Effector memory CD4-positive, alpha-beta T cell (primary cell): ENCODE measurements at regions not wholly inside any gene's neighbourhood (a gene's known extent, or its start where the extent isn't known, plus 50 kb on each side); places are given as distances from the start of the nearest gene placed in this dataset.

Experiments
- DNase-seq, 3 donors: peaks; one replicate each; pipeline ENCODE4 v3.0.0-alpha.2; 2020
- H3K27ac ChIP-seq: 2 replicates; pipeline ENCODE4 v1.7.0; 2013; ENCODE audit warnings: mild to moderate bottlenecking, low read length, moderate library complexity; ENCODE audit not compliant: insufficient read depth, poor library complexity, severe bottlenecking
- H3K27me3 ChIP-seq: replicated peaks from 2 replicates; pipeline ENCODE4 v1.7.0; 2013; ENCODE audit warnings: mild to moderate bottlenecking, low read length; ENCODE audit not compliant: insufficient read depth, control insufficient read depth, poor library complexity, severe bottlenecking
- H3K36me3 ChIP-seq: 2 replicates; pipeline ENCODE4 v1.7.0; 2013; ENCODE audit warnings: mild to moderate bottlenecking, low read length, moderate library complexity; ENCODE audit not compliant: control insufficient read depth, insufficient read depth
- H3K4me1 ChIP-seq: 2 replicates; pipeline ENCODE4 v1.7.0; 2013; ENCODE audit warnings: low read length, mild to moderate bottlenecking; ENCODE audit not compliant: control insufficient read depth, insufficient read depth, poor library complexity, severe bottlenecking
- H3K4me3 ChIP-seq: 2 replicates; pipeline ENCODE4 v1.7.0; 2013; ENCODE audit warnings: low read length, low read depth, mild to moderate bottlenecking; ENCODE audit not compliant: insufficient read depth, poor library complexity, severe bottlenecking
- H3K9me3 ChIP-seq: 2 replicates; pipeline ENCODE4 v1.7.0; 2013; ENCODE audit warnings: mild to moderate bottlenecking, low read length, moderate library complexity; ENCODE audit not compliant: control insufficient read depth

- Histone ChIP-seq H3K27ac (no peak overlapping the region), H3K4me3 (no peak overlapping the region), H3K9me3 (no peaks in the 10 kb centered on the region), H3K36me3 (no peaks in the 10 kb centered on the region), H3K27me3 (no peaks in the 10 kb centered on the region), H3K4me1 (no peaks in the 10 kb centered on the region)
- DNase-seq, result no peak
Observed at GRCh38 chr10:2262333-2262732, 525.0 kb upstream of the ADARB2 start.

GRCh38 chr10:2256241-2256640, 518.9 kb upstream of the ADARB2 start:
- Histone ChIP-seq H3K27me3 (no peaks in the 10 kb centered on the region), H3K4me1 (no peaks in the 10 kb centered on the region), H3K4me3 (no peak overlapping the region), H3K36me3 (no peaks in the 10 kb centered on the region), H3K9me3 (no peaks in the 10 kb centered on the region), H3K27ac (no peak overlapping the region)
- DNase-seq, result no peak

GRCh38 chr10:2252096-2252495, 514.8 kb upstream of the ADARB2 start:
- Histone ChIP-seq H3K36me3 (no peaks in the 10 kb centered on the region), H3K4me3 (no peak overlapping the region), H3K4me1 (no peaks in the 10 kb centered on the region), H3K27me3 (no peaks in the 10 kb centered on the region), H3K27ac (no peak overlapping the region), H3K9me3 (no peaks in the 10 kb centered on the region)
- DNase-seq, result no peak

DNA sequence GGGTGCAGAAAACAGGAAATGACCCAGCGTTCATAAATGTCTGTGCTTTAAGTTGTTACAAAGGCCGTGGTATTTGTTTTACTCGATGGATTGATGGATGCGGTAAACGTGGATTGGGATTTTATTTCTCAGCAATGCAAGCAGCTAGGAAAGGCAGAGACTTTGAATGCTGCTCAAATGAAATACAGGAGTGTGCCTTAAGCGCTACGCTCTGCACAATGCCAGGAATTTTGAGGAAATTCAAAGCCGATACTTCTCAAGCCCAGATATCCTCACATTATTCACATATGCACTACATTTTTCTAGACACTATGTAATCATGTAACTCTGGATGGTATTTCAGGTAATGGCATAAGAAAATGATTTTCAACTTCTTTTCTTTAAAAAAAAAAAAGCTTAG, 514.3 kb upstream of the ADARB2 start:
- Histone ChIP-seq H3K9me3 (no peaks in the 10 kb centered on the region), H3K36me3 (no peaks in the 10 kb centered on the region), H3K27ac (no peak overlapping the region), H3K4me1 (no peaks in the 10 kb centered on the region), H3K4me3 (no peak overlapping the region), H3K27me3 (no peaks in the 10 kb centered on the region)
- DNase-seq, result no peak

DNA sequence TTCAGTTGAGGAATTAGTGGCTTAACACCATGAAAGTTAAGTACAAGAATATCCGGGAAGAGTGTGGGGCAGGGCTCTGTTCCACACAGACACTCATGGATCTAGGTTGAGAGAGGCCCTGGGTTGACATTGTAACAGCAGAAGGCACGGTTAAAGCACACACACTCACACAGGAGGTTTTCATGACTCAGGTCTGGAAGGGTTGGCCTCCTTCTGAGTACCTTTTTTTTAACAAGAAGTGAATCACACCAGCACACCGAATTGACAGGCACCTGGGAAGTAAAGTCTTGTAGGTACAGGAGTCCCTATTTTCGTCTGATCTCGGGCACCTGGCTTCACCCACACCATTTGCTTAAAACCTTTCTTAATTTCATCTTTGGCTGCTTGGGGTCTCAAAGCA, 509.4 kb upstream of the ADARB2 start:
- no peak overlapping the region for H3K4me3 ChIP-seq
- H3K27me3 ChIP-seq, result no peaks in the 10 kb centered on the region
- no peaks in the 10 kb centered on the region for H3K9me3 ChIP-seq
- no peaks in the 10 kb centered on the region for H3K4me1 ChIP-seq
- no peak for DNase-seq
- H3K27ac ChIP-seq, result no peak overlapping the region
- no peaks in the 10 kb centered on the region for H3K36me3 ChIP-seq

GRCh38 chr10:2245580-2245979, 508.3 kb upstream of the ADARB2 start:
- no peaks in the 10 kb centered on the region for H3K27me3 ChIP-seq
- no peaks in the 10 kb centered on the region for H3K4me1 ChIP-seq
- H3K9me3 ChIP-seq, result no peaks in the 10 kb centered on the region
- DNase-seq, result no peak
- no peaks in the 10 kb centered on the region for H3K36me3 ChIP-seq
- no peak overlapping the region for H3K27ac ChIP-seq
- no peak overlapping the region for H3K4me3 ChIP-seq

DNA sequence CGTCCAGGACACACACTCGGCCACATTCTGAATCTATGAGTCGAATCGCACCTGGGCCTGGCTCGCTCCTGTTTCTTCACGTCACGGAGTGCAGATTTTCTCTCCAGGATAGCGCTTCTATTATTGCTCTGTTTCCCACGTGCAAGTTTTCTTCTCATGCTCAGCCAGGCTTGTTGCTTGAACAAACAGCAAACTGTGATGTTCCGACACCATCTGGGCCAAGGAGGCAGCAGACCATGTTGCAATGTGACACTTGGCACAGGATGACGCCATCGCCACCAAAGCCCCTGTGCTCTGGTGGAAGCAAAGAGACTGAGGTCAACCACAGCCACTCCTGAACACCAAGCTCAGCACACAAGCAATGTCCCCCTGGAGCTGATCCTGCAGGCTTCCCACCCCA, 507.1 kb upstream of the ADARB2 start:
- H3K4me3 ChIP-seq, result no peak overlapping the region
- no peak overlapping the region for H3K27ac ChIP-seq
- no peak for DNase-seq
- no peaks in the 10 kb centered on the region for H3K4me1 ChIP-seq
- H3K27me3 ChIP-seq, result no peaks in the 10 kb centered on the region
- no peaks in the 10 kb centered on the region for H3K9me3 ChIP-seq
- no peaks in the 10 kb centered on the region for H3K36me3 ChIP-seq

GRCh38 chr10:2236876-2237275, 499.6 kb upstream of the ADARB2 start:
- no peak overlapping the region for H3K27ac ChIP-seq
- H3K4me3 ChIP-seq, result no peak overlapping the region
- no peaks in the 10 kb centered on the region for H3K36me3 ChIP-seq
- no peaks in the 10 kb centered on the region for H3K9me3 ChIP-seq
- H3K27me3 ChIP-seq, result no peaks in the 10 kb centered on the region
- H3K4me1 ChIP-seq, result no peaks in the 10 kb centered on the region
- no peak for DNase-seq

- no peak overlapping the region for H3K4me3 ChIP-seq
- DNase-seq, result no peak
- H3K27me3 ChIP-seq, result no peaks in the 10 kb centered on the region
- H3K36me3 ChIP-seq, result no peaks in the 10 kb centered on the region
- no peaks in the 10 kb centered on the region for H3K4me1 ChIP-seq
- H3K27ac ChIP-seq, result no peak overlapping the region
- no peaks in the 10 kb centered on the region for H3K9me3 ChIP-seq
Observed at GRCh38 chr10:2232479-2232878, 495.2 kb upstream of the ADARB2 start.

- Histone ChIP-seq H3K36me3 (no peaks in the 10 kb centered on the region), H3K27ac (no peak overlapping the region), H3K27me3 (no peaks in the 10 kb centered on the region), H3K4me3 (no peak overlapping the region), H3K4me1 (no peaks in the 10 kb centered on the region), H3K9me3 (no peaks in the 10 kb centered on the region)
- DNase-seq, result no peak
Observed at GRCh38 chr10:2230478-2230877, 493.2 kb upstream of the ADARB2 start.

GRCh38 chr10:2228320-2228901, 491.1 kb upstream of the ADARB2 start:
- H3K4me1 ChIP-seq, result no peaks in the 10 kb centered on the region
- H3K4me3 ChIP-seq, result no peak overlapping the region
- DNase-seq, result no peak
- no peak overlapping the region for H3K27ac ChIP-seq
- H3K36me3 ChIP-seq, result no peaks in the 10 kb centered on the region
- H3K27me3 ChIP-seq, result no peaks in the 10 kb centered on the region
- no peaks in the 10 kb centered on the region for H3K9me3 ChIP-seq
